NCI-H345 (cell line): ENCODE measurements at regions not wholly inside any gene's neighbourhood (a gene's known extent, or its start where the extent isn't known, plus 50 kb on each side); places are given as distances from the start of the nearest gene placed in this dataset.
"Not testable (repeated sequence)": the region's sequence is repeated elsewhere in the genome, so short reads cannot be mapped to it uniquely, and the experiment has no call there.

Experiments
- DNase-seq: peaks from one replicate; lab custom pipeline; 2025; lab: John Stamatoyannopoulos, UW

GRCh38 chr4:151459375-151459774 is 50.4 kb downstream of the FHIP1A start:
- no peak for DNase-seq

DNA sequence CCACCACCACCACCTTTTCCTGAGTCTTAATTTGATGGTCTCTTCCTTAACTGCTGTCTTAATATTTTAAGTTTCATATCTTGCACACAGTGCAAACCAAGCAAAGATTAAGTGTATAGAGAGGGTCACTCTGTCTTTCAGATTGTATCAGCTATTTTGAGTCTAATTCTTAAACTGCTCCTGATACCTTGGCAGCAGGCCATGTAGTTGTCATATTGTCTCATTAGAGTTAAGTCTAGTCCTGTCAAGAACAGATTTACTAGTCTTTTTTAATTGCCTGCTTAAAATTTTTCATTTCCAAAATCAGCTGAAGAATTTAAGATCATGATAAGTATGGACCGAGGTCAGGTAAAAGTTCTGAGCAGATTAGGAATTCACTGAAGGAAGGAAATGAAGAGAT is 51.5 kb downstream of the FHIP1A start:
- no peak for DNase-seq

- no peak for DNase-seq
These were observed 53.6 kb downstream of the FHIP1A start for GRCh38 chr4:151462554-151462953.

DNA sequence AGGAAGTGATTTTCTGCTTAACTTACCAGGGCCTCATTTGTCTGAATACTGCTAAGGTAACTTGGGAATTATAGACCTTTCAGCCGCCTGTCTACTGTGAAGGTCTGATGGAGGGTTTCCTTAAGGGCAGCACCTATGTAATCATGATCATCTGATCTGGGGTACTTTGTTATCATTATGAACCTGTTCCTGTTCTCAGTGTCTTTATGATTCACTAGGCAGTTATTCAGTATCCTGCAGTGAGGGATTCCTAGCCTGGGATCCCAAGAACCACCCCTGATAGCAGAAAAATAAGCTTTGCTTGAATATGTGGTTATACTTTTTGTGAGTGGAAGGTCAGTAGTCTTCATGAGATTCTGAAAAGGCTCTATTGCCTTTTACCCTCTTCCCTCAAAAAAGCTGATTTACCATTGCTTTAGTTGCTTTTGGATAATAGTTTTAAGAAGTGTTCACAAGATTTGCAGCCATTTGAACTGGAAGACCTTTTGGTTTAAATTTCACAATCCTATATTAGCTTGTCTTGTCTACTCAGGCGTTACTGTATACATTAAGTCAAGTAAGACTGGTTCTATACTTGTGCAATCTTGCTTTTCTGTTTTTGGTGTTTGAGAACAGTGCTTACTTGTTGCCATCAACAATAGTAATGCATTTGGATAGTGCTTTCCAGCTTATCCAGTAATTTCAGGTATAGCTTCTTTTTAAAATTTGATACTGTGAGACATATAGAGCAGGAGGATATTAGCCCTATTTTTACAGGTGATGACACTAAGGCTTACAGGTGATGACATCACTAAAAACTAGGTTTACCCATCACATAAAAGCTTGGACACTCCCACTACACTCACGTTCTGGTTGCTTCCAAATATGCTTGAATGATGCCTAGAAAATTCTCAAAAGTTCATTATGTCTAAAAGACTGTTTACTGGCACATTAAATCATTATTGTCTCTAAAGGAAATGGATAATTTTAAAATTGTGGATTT is 60.0 kb downstream of the FHIP1A start:
- DNase-seq = no peak

- DNase-seq = no peak
These were observed 61.0 kb downstream of the FHIP1A start for GRCh38 chr4:151469970-151470369.

DNA sequence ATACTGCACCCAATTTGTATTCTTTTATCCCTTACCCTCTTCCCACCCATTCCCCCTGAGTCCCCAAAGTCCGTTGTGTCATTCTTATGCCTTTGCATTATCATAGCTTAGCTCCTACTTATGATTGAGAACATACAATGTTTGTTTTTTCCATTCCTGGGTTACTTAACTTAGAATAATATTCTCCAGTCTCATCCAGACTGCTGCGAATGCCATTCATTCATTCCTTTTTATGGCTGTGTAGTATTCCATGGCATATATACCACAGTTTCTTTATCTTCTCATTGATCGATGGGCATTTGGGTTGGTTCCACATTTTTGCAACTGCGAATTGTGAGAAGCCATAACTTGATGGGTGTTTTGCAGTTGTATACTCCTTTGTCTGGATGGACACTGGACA is 62.8 kb downstream of the FHIP1A start:
- no peak for DNase-seq

DNA sequence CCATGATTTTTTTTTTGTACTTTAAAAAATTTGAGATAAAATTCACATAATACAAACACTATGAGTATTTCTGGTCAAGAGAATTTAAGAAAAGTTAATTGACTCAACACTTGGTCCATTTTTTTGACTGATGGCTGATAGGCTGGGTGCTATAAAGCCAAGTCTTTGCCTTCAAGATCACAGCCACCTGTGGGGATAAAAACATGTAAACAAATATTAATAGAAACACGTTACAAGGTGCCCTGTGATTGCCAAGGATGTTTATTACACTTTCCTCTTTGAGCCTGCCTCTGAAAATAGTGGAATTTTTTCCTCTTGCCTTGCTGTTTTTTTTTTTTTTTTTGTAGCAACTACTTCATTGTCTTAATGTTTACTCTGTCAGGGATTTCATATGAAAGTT is 63.3 kb downstream of the FHIP1A start:
- DNase-seq = no peak

DNA sequence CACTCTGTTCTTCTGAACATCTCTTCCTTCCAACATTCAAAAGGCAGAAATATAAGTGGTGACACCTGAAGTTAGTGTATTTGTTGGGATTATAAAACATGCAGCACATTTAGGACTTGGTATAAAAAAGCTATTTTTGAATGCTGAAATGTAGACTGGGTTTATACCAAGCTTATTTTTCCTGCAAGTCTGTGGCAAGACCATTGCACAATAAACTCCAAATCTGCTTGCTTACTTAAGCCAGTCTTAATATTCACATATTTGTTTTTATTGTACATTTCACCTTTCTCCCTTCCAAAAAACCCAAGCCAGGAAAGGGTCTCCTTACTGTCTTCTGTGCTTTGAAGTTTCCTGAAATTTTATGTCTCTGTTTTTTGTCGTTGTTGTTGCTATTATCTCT is 63.7 kb downstream of the FHIP1A start:
- no peak for DNase-seq

GRCh38 chr4:151473521-151474097 is 64.6 kb downstream of the FHIP1A start:
- DNase-seq = no peak

DNA sequence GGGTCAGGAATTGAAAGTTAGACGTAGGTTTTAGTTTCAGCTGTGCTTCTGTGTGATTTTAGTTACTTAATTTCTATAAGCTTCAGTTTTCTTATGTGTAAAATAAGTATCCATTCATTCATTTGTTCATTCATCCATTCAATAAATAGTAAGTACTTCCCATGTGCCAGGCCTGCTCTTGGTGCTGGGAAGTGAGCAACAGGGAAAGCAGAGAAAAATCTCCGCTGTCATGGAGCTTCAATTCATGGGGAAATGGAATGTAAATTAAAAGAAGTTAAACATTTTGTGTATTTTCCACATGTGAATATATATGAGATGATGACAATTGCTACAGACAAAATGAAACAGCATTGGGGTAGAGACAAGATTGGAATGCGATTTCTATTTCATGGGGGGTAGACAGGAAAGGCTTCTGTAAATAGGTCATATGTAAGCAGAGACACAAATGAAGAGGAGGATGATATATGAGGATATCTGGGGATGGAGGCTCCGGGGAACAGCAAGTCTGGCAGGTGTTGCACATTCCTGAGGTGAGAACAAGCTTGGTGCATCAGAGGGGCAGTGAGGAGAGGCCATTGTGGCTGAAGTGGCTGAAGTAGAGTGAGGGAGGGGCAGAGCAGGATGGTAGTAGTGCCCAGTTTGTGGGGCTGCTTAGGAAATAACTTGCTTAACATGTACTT is 66.2 kb downstream of the FHIP1A start:
- DNase-seq = no peak

DNA sequence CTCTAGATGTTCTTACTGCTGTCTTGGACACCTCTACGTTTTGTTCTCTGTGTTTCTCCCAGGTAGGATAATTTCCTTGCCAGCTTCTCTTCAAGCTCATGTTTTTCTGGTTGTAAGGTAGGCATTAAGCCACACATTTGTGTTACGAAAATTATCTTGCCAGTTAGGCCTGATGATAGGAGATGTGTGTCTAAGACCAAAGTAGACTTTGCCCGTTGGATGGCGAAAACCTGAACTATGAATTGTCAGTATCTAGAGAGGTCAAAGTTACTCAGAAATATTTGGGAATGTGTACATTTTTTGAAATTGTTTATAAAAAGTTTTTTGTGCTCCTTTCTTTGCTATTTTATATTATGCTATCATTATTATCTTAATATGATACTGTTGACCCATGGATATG is 72.8 kb downstream of the FHIP1A start:
- DNase-seq = no peak

GRCh38 chr4:151484396-151485102 is 75.6 kb downstream of the FHIP1A start:
- no peak for DNase-seq

DNA sequence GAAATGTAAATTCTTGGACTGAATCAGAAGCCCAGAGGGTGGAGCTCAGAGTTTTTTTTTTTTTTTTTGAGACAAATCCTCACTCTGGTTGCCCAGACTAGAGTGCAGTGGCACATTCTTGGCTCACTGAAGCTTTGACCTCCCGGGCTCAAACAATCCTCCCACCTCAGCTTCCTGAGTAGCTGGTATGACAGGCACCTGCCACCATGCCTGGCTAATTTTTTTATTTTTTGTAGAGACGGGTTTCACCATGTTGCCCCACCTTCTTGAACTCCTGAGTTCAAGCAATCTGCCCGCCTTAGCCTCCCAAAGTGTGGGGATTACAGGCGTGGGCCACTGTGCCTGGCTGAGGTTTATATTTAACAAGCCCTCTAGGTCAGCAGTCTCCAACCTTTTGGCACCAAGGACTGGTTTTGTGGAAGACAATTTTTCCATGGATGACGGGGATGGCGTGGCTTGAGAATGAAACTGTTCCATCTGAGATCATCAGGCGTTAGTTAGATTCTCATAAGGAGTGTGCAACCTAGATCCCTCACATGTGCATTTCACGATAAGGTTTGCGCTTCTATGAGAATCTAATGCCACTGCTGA is 76.7 kb downstream of the FHIP1A start:
- no peak for DNase-seq

DNA sequence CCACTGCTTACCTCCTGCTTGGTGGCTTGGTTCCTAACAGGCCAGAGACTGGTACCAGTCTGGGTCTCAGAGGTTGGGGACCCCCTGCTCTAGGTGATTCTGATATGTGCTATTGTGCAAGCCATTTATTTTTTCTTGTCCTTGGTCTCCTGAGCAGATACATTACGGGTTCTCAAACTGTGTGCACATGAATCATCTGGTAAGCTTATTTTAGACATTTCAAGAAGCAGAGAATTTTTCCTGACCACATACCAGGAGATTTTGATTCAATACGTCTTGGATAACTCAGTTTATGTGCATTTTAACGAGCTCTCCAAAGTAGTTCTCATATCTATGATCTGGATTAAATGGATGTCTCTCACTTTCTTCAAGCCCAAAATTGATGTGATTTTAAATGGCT is 77.2 kb downstream of the FHIP1A start:
- DNase-seq = no peak

DNA sequence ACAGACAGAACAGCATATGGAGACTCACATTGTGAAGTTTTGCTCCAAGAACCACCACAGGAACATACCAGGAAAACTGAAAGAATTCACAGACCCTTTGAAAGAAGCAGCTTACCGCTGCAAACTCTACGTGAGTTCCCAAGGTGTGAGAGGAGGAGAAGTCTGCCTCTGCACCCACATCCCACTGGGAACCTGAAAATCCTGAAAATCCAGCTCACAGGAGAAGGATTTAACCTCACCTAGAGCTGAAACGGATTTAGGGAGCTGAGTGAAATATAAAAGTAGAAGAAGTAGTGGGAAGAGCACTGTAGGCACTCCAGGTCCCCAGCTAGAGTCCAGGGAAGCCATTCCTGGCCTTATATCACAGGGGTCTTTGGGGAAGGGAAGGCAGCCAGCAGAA is 80.0 kb downstream of the FHIP1A start:
- no peak for DNase-seq

DNA sequence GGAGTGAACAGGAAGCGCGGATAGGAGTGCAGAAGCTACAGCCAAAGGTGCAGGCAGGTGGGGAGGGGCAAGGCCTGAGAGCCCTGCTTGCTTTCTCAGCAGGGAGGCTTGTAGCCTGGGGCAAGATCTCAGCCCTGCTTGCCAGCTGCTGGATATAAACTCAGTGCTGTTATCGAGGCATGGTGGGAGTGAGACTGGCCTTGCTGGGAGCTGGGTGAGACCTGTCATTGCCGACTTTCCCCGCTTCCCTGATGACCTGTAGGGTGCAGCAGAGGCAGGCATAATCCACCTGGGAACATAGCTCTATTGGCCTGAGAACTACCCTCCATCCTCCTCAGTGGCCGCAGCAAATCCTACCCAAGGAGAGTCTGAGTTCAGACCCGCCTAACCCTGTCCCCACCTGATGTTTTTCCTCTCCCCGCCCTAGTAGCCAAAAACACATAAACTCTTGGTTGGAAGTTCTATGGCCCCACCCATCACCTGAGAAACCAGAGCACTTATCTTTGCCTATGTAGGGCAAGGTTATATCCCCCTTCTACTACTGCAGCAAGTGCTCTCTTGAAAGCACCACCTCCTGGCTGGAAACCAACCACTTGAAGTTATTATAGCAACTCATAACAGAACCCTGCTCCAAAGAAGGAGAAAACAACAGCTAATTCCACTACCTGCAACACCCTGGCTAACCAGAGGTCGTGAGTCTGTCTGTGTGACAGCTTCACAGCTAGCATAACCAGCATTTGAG is 80.7 kb downstream of the FHIP1A start:
- peak; percentile 83 for DNase-seq

- DNase-seq = not testable (repeated sequence)
These were observed 86.6 kb downstream of the FHIP1A start for GRCh38 chr4:151495612-151496011.

DNA sequence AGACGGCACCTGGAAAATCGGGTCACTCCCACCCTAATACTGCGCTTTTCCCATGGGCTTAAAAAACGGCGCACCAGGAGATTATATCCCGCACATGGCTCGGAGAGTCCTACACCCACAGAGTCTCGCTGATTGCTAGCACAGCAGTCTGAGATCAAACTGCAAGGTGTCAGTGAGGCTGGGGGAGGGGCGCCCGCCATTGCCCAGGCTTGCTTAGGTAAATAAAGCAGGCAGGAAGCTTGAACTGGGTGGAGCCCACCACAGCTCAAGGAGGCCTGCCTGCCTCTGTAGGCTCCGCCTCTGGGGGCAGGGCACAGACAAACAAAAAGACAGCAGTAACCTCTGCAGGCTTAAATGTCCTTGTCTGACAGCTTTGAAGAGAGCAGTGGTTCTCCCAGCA is 102.6 kb downstream of the FHIP1A start:
- DNase-seq = not testable (repeated sequence)

GRCh38 chr4:151517896-151518295 is 108.9 kb downstream of the FHIP1A start:
- DNase-seq = no peak

DNA sequence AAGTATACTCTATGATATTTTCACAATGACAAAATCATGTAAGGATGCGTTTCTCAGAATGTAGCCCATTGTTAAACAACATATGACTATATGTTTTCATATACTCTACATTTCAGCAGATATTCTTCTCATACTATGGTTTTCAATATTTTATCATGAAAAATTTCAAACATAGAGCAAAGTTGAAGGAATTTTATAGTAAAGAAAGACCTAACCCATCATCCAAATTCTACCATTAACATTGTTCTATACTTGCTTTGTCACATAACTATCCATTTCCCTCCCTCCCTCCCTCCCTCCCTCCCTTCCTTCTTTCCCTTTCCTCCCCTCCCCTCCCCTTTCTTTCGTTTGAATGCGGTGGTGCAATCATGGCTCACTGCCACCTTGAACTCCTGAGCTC is 109.4 kb downstream of the FHIP1A start:
- no peak for DNase-seq

DNA sequence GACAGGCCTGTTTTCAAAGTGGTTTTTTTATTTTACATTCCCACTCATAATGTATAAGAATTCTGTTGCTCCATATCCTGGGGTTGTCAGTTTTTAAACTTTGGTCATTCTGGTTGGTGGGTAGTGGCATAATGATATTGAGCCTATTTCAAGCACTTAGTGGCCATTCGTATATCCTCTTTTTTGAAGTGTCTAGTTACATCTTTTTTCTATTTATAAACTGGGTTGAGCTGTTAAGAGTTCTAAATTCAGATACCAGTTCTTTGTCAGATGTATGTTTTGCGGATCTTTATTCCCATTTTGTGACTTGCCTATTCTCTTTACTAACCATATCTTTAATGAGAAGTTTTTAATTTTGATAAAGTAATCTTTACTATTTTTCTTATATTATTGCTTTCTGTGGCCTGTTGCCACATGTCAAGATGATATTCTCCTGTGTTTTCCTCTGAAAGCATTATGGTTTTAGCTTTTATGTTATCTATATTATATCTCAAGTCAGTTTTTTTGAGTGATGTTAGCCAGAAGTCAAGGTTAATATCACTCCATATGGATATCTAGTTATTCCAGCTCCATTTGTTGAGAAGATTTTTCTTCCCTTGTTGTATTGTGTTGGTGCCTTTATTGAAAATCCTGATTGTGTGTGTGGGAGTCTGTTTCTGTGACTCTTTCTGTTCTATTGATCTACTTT is 110.9 kb downstream of the FHIP1A start:
- DNase-seq = no peak
